Mesothelial cell of epicardium (in vitro differentiated cells): ENCODE measurements at regions not wholly inside any gene's neighbourhood (a gene's known extent, or its start where the extent isn't known, plus 50 kb on each side); places are given as distances from the start of the nearest gene placed in this dataset.

Experiments used
- DNase-seq, 2 experiments: peaks; one replicate each; pipeline ENCODE4 v3.0.0; 2021; ENCODE audit warnings: low spot score in 2 of 2; ENCODE audit not compliant: unreplicated experiment in 2 of 2
- H3K27ac Mint-ChIP-seq: 2 replicates; pipeline ENCODE4 v1.8.0; 2021; ENCODE audit warnings: mixed read lengths
- H3K27me3 Mint-ChIP-seq: 2 replicates; pipeline ENCODE4 v1.8.0; 2021; ENCODE audit warnings: low read depth, mixed read lengths
- H3K36me3 Mint-ChIP-seq: 2 replicates; pipeline ENCODE4 v1.8.0; 2021; ENCODE audit warnings: mixed read lengths
- H3K4me1 Mint-ChIP-seq: 2 replicates; pipeline ENCODE4 v1.8.0; 2021; ENCODE audit warnings: mixed read lengths
- H3K4me3 Mint-ChIP-seq: 2 replicates; pipeline ENCODE4 v1.8.0; 2021; ENCODE audit warnings: mild to moderate bottlenecking, moderate library complexity, mixed read lengths
- H3K9me3 Mint-ChIP-seq: 2 replicates; pipeline ENCODE4 v1.8.0; 2021; ENCODE audit warnings: mixed read lengths
- TF ChIP-seq, protein P1 (sequence below): fragments of 200-600 bp; sonication (generic); IDR thresholded peaks from one replicate; pipeline ENCODE4 v1.5.0; 2021; ENCODE audit warnings: antibody characterized with exemption; ENCODE audit not compliant: unreplicated experiment

GRCh38 chr18:75158465-75159237, 50.3 kb downstream of the PTGR3 start:
- TF ChIP-seq, protein P1, sequence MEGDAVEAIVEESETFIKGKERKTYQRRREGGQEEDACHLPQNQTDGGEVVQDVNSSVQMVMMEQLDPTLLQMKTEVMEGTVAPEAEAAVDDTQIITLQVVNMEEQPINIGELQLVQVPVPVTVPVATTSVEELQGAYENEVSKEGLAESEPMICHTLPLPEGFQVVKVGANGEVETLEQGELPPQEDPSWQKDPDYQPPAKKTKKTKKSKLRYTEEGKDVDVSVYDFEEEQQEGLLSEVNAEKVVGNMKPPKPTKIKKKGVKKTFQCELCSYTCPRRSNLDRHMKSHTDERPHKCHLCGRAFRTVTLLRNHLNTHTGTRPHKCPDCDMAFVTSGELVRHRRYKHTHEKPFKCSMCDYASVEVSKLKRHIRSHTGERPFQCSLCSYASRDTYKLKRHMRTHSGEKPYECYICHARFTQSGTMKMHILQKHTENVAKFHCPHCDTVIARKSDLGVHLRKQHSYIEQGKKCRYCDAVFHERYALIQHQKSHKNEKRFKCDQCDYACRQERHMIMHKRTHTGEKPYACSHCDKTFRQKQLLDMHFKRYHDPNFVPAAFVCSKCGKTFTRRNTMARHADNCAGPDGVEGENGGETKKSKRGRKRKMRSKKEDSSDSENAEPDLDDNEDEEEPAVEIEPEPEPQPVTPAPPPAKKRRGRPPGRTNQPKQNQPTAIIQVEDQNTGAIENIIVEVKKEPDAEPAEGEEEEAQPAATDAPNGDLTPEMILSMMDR = no peak

DNA sequence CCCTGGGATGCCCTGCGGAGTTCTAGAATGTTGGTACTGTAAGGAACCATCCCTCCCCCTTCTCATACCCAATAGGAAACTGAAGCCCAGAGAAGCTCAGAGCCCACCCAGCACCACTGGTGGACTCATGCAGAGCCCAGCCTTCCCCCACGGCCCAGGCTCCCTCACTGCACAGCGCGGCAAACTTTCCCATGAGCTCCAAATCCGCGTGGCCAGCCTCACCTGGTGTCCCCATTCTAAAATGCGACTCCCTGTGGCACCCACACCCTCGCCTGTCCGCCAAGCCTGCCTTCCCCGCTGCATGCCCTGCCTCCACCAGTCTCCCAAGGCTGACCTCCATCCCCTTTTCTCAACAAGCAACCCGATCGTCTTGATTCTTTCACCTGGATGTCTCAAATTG, 51.1 kb downstream of the PTGR3 start:
- Mint-ChIP-seq H3K9me3 (peaks cover 23% of the 10 kb centered on the region), H3K4me1 (no peaks in the 10 kb centered on the region), H3K27me3 (peaks cover 9% of the 10 kb centered on the region), H3K4me3 (no peak overlapping the region), H3K36me3 (peaks cover 12% of the 10 kb centered on the region), H3K27ac (no peak overlapping the region)
- TF ChIP-seq, protein P1 = no peak
- DNase-seq = no peak

More at GRCh38 chr18:75158465-75159237, 50.3 kb downstream of the PTGR3 start:
- H3K27ac Mint-ChIP-seq = no peak overlapping the region
- H3K36me3 Mint-ChIP-seq = peaks cover 12% of the 10 kb centered on the region
- peaks cover 11% of the 10 kb centered on the region for H3K27me3 Mint-ChIP-seq
- no peak overlapping the region for H3K4me3 Mint-ChIP-seq
- peaks cover 17% of the 10 kb centered on the region for H3K9me3 Mint-ChIP-seq
- H3K4me1 Mint-ChIP-seq = no peaks in the 10 kb centered on the region
- no peak for DNase-seq

GRCh38 chr18:75157381-75157780, 51.6 kb downstream of the PTGR3 start:
- Mint-ChIP-seq H3K9me3 (peaks cover 27% of the 10 kb centered on the region), H3K36me3 (peaks cover 13% of the 10 kb centered on the region), H3K4me1 (no peaks in the 10 kb centered on the region), H3K27me3 (peaks cover 9% of the 10 kb centered on the region), H3K27ac (no peak overlapping the region), H3K4me3 (no peak overlapping the region)
- TF ChIP-seq, protein P1 = no peak
- DNase-seq = no peak

- TF ChIP-seq, protein P1 = no peak
- H3K4me3 Mint-ChIP-seq = no peak overlapping the region
- no peak for DNase-seq
- H3K27me3 Mint-ChIP-seq = peaks cover 7% of the 10 kb centered on the region
- H3K4me1 Mint-ChIP-seq = no peaks in the 10 kb centered on the region
- H3K36me3 Mint-ChIP-seq = peaks cover 17% of the 10 kb centered on the region
- peaks cover 33% of the 10 kb centered on the region for H3K9me3 Mint-ChIP-seq
- no peak overlapping the region for H3K27ac Mint-ChIP-seq
These were observed 52.1 kb downstream of the PTGR3 start for GRCh38 chr18:75156831-75157230.

GRCh38 chr18:75156139-75156750, 52.7 kb downstream of the PTGR3 start:
- H3K27ac Mint-ChIP-seq = no peak overlapping the region
- peaks cover 6% of the 10 kb centered on the region for H3K27me3 Mint-ChIP-seq
- H3K4me1 Mint-ChIP-seq = no peaks in the 10 kb centered on the region
- no peak overlapping the region for H3K4me3 Mint-ChIP-seq
- DNase-seq = no peak
- TF ChIP-seq, protein P1 = no peak
- peaks cover 19% of the 10 kb centered on the region for H3K36me3 Mint-ChIP-seq
- peaks cover 37% of the 10 kb centered on the region for H3K9me3 Mint-ChIP-seq
